GM19455 (cell line): ENCODE measurements at regions not wholly inside any gene's neighbourhood (a gene's known extent, or its start where the extent isn't known, plus 50 kb on each side); places are given as distances from the start of the nearest gene placed in this dataset.

Experiments
- ATAC-seq: cut with Tn5 transposase; IDR thresholded peaks from one replicate; pipeline ENCODE4 v1.9.1; 2021; ENCODE audit not compliant: unreplicated experiment

- no peak for ATAC-seq
Measured at GRCh38 chr2:74036010-74036409, 51.3 kb downstream of the TET3 start.

GRCh38 chr2:74036450-74037195, 51.9 kb downstream of the TET3 start:
- ATAC-seq = no peak

- ATAC-seq = no peak
Measured at GRCh38 chr2:74037379-74037860, 52.7 kb downstream of the TET3 start.

- no peak for ATAC-seq
Measured at GRCh38 chr2:74039611-74040010, 54.9 kb downstream of the TET3 start.

GRCh38 chr2:74041182-74041581, 56.5 kb downstream of the TET3 start:
- ATAC-seq = no peak

GRCh38 chr2:74041726-74042125, 57.0 kb downstream of the TET3 start:
- no peak for ATAC-seq

- ATAC-seq = no peak
Measured at GRCh38 chr2:74042606-74043005, 57.9 kb downstream of the TET3 start.

GRCh38 chr2:74043345-74044329, 58.9 kb downstream of the TET3 start:
- no peak for ATAC-seq

GRCh38 chr2:74044999-74045398, 60.3 kb downstream of the TET3 start:
- no peak for ATAC-seq

GRCh38 chr2:74045454-74045853, 60.7 kb downstream of the TET3 start:
- no peak for ATAC-seq

GRCh38 chr2:74046441-74046840, 61.7 kb downstream of the TET3 start:
- ATAC-seq = no peak

GRCh38 chr2:74047152-74047551, 62.4 kb downstream of the TET3 start:
- ATAC-seq = no peak

GRCh38 chr2:74048147-74048546, 63.4 kb downstream of the TET3 start:
- ATAC-seq = no peak

GRCh38 chr2:74048843-74049519, 64.3 kb downstream of the TET3 start:
- no peak for ATAC-seq

GRCh38 chr2:74050151-74050550, 65.4 kb downstream of the TET3 start:
- ATAC-seq = no peak

GRCh38 chr2:74051504-74051903, 66.8 kb downstream of the TET3 start:
- no peak for ATAC-seq

- no peak for ATAC-seq
Measured at GRCh38 chr2:74052732-74053710, 68.3 kb downstream of the TET3 start.

GRCh38 chr2:74053959-74054715, 69.4 kb downstream of the TET3 start:
- ATAC-seq = no peak

- no peak for ATAC-seq
Measured at GRCh38 chr2:74059137-74059775, 74.5 kb downstream of the TET3 start.
